HG02852 (cell line): ENCODE measurements at regions not wholly inside any gene's neighbourhood (a gene's known extent, or its start where the extent isn't known, plus 50 kb on each side); places are given as distances from the start of the nearest gene placed in this dataset.

Source experiments
- ATAC-seq: cut with Tn5 transposase; IDR thresholded peaks from one replicate; pipeline ENCODE4 v1.9.1; 2021; ENCODE audit warnings: mild to moderate bottlenecking, moderate library complexity; ENCODE audit not compliant: unreplicated experiment

DNA sequence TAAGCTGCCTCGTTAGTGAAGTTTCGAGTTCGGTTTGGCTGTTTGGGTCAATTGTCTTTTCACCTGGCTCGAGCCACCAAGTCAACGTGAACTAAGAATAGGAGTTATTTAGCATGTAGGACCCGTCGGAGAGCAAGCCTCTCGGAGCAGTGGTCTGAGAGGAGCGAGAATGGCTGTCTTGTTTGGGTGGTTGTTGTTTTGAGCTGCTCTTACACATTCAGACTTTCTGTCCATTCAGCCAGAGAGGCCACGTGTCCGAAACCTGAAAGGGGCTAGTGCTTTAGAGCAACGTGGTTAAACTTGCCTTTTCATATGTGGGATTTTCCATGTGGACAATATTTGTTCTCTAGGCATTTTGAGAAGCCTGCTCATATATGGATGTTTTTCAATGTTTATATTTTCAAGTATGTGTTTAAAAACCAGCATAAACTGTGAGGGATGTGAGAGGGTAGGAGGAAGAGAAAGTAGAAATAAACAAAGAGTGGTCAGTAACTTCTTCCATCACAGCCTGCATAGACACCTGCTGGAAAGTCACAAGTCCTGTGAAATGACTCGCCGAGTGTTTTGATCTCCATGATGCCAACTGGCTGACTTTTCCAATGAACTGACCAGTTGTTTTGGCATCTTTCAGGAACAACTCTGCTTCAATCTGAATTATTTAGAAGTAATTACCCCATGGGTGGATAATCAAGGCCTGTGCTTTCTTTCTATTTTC is 221.0 kb downstream of the ASCL1 start:
- no peak for ATAC-seq

DNA sequence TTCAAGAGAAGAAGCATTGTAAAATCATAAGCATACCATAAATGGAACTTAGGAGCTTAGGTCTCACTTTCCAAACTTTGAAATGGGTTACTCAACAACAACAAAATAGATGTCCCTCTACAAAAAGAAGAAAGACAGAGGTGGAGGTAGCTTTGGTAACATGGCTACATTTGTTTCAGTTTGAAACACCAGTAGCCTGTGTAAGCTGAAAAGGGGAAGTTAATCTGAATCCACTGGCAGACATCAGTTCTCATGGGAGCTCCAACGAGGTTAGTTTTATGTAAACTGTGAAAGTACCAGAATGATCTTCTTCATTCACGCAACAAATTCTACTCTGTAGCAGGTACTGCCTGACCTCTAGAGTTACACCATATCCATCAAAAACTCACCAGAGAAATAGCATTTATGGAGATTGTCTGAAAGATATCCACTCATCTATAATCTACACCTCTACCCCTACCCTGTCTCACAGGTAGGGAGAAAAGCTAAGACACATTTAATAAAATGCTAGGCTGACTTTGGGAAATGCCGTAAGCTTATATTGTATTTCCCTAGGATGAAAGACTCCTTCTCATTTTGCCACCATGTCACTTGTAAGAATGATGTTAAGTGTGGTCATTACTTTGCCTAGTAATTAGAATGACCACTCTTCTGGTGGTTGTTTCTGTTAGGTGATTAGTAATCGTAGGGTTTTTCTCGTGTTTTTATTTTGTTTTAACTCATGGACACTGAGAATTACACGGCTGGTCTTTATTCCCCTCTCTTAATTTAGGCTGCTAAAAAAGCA is 224.1 kb downstream of the ASCL1 start:
- peak; percentile 94 for ATAC-seq

DNA sequence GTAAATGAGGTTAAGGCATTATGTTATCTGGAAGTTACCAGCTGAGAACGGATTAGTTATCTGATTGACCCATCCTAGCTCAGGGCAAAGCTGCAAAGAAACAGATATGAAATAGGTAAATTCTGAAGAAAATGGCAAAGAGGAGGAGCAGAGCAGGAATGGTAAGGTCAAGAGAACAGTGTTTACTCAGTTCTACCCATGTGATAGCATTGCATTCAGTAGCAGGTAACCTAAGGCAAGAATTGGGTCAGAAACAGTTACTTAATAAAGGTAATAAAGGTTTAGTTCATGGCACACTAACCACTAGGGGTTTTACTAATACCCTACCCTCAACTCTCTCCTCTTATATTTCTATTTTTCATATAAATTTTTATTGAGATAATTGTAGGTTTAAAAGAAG is 224.8 kb downstream of the ASCL1 start:
- no peak for ATAC-seq

DNA sequence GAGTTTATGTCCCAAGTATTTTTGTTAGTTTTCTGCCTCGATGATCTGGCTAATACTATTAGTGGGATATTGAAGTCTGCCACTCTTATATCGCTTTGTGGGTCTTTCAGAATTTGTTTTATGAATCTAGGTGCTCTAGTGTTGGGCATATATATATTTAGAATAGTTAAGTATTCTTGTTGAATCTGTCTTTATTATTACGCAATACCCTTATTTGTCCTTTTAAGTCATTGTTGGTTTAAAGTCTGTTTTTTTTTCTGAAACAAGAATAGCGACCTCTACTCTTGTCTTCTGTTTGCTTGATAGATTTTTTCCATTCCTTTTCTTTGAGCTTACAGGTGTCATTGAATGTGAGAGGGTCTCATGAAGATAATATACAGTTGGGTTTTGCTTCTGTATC is 239.0 kb downstream of the ASCL1 start:
- ATAC-seq: no peak

DNA sequence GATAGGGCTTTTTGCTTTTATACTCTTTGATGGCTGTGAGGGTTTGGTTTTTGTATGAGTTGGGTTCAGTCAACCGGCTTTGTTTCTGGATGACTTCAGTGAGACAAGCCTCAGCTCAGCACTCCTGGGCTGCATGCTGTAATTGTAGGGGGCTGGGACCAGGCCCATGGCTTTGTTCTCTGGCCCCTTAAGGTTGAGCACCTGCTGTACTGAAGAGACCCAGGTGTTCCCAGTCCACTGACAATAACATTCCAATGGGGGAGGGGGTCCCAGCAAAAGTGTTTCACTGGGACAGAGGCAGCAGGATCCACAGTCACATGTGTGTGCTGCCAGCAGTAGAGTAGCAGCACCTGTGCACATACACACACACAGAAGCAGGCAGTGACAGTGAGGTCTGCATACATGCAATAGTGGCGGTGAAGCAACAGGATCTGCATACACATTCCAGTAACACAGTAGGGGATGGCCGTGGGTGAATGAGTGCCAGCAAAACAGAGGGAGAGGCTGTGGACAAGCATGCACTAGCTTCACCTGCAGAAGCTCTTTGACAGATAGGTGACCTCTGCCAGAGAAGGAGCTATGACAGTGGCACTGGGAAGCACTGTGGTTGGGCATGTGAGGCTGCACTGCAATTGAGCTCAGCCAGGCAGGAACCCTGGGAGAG is 240.4 kb downstream of the ASCL1 start:
- no peak for ATAC-seq

DNA sequence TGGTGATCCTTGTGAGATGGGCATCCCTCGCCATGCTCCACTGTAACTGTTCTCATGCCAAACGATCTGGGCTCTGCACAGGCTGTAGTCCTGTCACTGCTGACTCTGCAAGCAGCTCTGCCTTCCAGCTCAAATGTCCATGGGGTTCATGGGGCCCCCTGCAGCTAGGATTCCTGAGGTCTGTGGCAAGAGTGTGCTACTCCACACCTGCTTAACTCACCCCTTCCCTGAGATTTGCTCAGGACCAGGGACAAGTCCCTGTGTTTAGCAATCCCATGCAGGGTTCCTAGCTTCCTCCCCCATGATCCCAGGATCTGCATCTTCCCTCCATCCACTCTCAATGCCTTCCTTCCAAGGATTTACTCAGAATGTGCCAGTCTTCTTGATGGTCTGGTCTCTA is 241.0 kb downstream of the ASCL1 start:
- no peak for ATAC-seq

DNA sequence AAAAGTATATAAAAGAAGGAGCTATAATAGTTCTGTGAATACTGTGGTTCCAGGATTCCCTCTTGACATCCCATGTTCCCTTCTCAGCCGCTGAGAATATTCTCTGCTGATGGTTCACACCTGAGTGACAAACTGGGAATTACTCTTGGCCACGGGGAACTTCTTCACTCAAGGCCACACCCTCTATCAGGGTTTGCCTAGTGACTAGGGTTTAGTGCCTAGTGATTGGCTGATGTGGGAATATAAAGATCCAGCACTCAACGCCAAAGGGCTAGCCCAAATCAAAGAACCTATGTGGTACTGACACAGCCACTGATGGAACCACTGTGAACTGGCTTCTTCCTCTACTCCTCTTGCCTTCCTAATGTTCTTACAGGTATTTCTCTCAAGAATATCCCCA is 248.4 kb downstream of the ASCL1 start:
- ATAC-seq: no peak

DNA sequence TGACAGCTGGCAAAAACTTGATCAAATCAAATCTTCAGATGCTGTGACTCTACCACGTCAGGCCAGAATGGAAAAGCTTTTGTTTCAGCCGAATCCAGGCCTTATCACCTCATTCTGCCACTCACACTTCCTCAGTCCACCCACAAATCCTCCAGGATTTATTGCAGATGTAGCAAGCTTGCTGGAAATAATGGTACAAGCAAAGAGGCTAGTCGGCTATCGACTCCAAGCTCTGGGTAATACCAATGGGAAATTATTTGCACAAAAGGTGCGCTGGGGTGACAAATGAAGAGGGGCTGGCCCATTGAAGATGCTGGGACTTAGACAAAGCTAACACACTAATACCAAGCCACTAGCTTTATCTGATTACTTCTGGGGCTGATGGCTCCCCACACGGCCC is 250.5 kb downstream of the ASCL1 start:
- no peak for ATAC-seq

DNA sequence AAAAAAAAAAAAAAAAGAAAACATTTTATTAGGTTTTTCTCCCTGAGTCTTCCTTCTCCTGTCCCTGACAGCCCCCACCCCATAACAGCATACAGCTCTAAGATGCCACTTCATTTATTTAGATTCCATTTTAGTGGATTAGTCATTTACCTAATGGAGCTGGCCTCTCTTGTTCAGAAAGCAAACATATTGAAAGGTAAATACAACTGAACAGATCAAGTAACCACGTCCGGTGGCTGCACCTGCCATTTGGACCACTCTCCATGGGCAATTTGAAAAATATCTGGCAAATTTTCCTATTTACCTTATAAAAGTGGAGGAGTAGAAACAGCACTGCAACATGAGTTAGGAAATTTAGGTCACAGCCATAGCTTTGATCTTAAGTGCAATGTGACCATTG is 254.6 kb downstream of the C12orf42 start:
- ATAC-seq: no peak

DNA sequence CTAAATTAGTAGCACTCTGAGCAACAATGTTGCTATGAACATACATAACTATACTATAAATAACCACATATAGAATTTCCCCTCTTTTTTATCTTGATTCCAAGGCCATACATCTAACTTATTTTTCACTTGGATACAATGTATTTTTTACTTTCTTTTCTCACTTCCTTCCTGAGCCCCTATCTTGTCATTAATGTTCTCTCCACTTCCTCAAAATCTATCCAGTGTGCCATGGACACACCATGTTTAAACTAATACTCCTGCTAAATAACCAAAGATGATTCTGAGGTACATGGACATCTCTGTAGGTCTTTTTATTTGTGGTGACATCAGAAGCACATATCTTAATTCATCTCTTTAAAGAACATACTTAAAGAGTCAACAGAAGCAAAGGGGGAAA is 251.2 kb downstream of the C12orf42 start:
- no peak for ATAC-seq

DNA sequence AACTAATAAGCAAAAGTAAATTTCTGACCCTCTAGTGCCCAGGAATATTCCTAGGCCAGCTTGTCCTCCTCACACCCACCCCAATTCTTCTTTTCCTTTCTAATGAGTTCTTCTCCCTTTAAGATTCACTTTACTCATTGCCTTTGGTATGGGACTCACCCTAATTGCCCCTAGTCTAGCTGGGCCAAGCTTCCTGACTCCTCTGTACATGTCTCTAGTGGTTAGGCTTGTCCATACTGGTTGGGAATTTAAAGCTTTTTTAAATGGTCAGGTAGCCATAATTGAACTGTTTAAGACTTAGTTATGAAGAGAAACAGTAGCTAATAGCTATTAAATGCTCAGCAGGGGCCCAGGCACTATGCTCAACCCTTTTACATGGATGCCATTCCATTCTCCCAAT is 248.2 kb downstream of the C12orf42 start:
- ATAC-seq: no peak

DNA sequence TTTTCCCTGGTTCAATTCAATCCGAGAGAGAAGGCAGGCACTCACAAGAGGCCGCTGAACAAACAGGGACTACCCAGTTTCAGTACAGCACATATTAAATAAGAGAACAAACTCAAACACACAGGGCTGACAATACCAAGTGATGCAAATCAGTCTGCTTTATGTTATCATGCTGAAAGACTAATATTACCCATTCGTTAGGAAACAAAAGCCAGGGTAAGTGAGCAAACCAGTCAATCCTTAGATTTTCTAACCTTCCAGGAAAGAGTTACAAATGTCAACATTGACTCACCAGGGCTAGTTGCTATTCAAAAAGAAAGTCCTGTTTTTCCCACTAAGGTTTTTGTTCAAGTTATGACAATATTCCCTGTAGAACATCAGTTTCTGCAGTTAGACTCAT is 246.2 kb downstream of the C12orf42 start:
- no peak for ATAC-seq

DNA sequence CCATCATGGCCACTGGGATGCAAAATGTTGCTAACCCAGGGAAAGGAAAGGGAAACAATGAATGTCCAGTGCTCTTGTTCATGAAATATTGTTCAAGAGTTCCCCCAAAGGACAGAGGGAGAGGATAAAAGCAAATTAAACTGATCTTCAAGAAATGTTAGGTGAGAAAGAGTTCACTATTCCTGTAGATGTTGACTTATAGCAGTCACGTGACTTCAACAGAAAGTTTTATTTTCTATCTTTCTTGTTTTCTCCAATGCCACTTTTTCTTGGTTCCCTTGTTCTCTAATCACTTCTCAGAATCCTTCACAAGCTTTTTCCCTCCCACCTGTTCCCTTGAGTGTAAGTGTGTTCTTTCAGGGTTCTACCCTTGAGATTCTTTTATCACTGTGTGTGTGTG is 245.3 kb downstream of the C12orf42 start:
- ATAC-seq: no peak
